NCI-H2227 (cell line): ENCODE measurements at regions not wholly inside any gene's neighbourhood (a gene's known extent, or its start where the extent isn't known, plus 50 kb on each side); places are given as distances from the start of the nearest gene placed in this dataset.

Source experiments
- DNase-seq: peaks from one replicate; lab custom pipeline; 2025; ENCODE audit not compliant: unreplicated experiment; lab: John Stamatoyannopoulos, UW

DNA sequence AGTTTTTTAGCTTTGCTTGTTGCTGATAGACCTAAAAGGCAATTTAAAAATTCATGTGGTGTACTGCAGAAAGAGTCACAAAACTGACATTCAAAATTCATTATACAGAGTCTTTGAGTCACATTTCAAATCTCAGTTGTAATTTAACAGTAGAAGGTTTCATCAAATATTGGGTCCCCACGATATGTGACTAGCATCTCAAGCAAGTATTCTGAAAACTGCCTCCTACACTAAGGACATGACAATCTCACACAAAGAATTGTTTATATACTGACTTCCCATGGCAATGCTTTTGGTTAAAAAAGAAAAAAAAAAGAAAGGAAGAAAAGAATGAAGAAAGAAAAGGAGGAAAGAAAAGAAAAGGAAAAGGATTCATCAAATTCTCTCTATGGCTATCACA, 62.1 kb upstream of the CTSO start:
- DNase-seq: no peak

DNA sequence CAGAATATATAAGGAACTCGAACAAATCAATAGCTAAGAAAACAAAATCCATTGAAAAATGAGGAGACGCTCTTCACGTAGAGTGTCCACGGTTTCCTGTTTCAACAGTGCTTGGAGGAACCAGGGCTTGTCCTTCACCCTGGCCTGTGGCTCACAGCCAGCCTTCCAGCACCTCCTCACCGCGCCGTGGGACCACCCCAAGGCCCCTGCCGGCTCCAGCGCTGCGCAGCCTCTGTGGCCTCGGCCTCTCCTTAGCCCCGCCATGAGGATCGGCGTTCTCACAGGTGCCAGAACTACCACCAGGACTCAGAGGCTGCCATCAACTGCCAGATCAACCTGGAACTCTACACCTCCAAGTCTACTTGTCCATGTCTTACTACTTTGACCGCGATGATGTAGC, 52.5 kb upstream of the CTSO start:
- DNase-seq: no peak
